ENCODE measurements at regions not wholly inside any gene's neighbourhood (a gene's known extent, or its start where the extent isn't known, plus 50 kb on each side); places are given as distances from the start of the nearest gene placed in this dataset.

DNA sequence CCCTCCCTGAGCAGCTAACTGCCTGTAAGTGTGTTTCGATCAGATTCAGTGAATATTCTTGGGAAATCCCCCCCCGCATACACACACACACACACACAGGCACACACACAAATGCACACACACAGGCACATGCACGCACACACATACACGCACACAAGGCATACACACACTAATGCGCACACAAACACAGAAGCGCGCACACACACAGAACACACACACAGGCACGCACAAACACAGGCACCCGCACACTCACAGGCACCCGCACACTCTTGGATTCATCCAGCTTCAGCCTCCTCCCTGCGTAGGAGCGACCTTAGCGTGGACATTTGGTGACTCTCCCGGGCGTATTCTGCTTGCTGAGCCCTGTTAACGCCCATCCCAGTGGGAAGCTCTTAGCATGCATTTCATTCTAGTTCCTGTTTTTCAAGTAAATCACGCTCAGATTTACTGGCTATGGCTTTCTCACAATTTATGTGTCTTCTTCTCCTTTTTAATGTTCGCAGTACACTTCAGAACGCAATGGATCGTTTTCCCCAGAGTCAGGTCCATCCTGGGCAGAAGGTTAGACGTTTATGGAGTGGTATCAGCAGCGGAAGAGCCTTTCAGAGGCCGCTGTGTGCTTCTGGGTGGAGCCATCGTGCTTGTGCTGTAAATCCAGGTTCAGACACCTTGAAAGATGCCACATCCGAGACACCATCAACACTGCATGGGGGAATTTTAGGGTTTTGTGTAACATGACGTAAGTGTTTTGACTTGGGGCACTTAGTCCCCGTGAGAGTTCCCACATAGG, 656.6 kb downstream of the GALR1 start:
- no peak for DNase-seq (ENCODE audit: low read depth in 2 of 2)

DNA sequence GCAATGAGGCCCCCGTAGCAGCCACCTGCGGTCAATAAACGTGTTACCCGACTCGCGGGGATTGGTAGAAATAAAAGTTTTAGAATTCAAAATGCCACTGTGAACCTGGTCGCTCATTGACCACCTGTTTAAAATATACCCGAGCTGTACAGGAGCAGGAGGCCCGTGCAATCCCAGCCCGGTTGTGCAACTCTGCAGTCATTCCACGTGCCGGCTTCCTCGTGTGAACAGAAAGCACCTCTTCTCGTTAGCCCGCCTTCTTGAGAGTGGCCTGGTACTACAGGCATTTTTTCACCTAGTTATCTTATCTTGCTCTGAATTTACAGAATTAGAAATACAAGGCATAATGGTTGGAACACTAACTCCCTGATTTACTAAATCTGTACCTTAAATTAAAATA, 660.7 kb downstream of the GALR1 start:
- DNase-seq (ENCODE audit: low read depth in 2 of 2) = no peak

DNA sequence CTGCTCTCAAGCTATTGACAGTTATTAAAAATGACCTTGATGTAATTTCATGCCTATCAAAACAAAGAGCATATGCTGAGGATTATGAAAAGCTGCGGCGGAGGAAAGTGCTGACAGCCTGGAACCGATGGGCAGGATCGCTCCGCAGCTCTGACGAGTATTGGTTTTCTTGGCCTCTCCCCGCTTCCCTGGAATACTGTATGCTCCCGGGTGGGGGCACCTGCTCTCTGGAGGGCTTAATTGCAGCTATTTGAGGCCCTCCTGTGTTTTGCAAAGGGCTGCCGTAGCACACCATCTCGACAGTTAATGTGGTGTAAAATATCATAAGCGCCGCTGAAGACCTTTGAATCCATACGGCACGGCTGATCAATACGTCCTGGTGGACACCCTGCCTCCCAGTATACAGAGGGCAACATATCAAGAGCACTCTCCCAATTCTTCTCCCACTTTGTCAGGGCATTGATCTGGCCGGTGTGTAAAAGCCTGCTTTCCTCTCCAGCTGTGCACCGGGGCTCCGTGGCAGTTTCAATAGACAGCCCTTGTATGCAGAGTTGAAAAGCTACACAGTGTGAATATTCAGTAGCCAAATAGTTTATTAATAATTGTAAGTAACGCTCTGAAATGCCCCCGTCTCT, 662.4 kb downstream of the GALR1 start:
- no peak for DNase-seq (ENCODE audit: low read depth in 2 of 2)

DNA sequence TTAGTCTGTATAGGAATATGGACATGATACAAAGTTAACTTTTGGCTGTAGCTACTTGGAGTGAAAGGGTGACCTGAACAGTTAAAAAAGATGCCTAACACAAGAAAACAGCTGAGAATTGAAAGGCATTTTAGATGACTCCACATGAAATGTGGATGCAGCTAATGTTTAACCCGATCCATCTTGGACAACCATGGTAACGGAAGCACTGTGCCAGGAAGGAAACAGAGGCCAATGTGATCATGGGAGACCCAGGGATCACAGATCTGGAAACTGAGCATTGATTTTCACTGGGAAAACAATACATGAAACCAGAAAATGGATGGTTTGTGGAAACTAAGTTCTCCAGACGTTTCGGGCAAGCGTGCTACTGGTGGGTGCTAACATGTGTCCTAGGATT, 669.1 kb downstream of the GALR1 start:
- DNase-seq (ENCODE audit: low read depth in 2 of 2) = no peak

DNA sequence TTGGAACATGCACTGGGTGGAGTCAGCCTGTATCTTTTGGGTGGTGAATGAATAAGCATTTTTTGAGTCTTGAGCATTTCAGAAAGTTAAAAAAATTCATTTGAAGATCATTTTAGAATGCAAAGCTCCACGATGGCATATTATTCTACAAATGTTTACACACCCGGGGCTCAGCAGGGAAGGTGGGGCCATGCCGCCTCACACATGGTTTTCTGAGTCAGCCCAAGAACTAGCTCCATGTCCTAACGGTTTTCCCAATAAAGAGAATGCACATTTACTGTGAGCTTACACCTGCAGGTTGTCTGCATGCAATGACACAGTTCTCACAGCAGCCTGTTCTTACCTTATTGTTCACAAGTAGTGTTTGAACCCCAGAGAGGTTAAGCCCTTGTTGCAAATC, 670.3 kb downstream of the GALR1 start:
- no peak for DNase-seq (ENCODE audit: low read depth in 2 of 2)

DNA sequence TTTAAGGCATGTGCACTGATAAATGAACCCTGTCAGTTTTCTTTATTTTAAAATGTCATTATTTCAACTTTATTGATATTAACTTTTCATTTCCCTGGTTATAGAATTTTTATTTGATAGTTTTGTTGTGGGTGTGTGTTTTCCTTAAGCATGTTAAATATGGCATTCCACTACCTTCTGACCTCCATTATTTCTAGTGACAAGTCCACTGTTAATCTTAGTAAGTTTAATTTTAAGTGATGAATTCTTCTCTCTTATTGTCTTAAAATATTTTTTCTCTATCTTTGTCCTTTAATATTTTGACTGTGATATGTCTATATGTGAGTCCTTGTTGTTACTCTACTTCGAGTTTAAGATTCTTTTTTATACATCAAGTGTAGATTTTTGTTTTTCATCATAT, 685.7 kb downstream of the GALR1 start:
- no peak for DNase-seq (ENCODE audit: low read depth in 2 of 2)

DNA sequence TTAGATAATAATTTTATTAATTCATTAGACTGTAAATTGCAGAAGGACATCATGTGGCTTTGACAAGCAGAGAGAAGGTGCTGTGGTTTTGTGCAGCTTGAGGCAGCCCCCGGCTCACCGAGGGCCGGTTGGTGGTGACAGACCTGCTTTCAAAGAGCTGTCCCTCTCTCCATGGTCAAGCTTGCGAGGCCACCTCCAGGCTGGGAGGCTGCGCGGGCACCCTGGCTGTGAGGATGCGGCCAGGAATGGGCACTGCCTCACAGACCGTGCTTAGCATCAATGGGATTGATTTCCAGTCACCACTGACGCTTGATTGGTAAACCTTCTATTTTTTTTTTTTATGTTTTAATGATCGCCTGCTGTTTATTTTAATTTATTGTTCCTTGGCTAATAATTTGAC, 690.9 kb downstream of the GALR1 start:
- no peak for DNase-seq (ENCODE audit: low read depth in 2 of 2)

DNA sequence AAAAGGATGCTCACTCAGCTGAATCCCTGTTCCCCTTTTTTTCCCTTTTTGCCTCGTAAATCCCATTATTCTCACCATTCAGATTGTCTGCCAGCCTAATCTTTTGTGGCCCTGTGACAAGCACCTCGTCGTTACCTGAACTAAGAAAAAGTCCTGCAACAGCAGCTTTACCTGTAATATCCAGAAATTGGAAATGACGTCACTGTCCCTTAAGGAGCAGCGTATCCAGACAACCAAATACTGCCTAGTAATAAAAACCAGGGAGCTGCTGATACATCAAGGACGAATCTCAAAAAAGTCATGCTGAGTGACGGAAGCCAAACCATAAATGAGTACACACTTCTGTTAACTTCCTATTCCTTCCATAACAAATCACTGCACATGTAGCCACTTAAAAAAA, 694.9 kb downstream of the GALR1 start:
- no peak for DNase-seq (ENCODE audit: low read depth in 2 of 2)

DNA sequence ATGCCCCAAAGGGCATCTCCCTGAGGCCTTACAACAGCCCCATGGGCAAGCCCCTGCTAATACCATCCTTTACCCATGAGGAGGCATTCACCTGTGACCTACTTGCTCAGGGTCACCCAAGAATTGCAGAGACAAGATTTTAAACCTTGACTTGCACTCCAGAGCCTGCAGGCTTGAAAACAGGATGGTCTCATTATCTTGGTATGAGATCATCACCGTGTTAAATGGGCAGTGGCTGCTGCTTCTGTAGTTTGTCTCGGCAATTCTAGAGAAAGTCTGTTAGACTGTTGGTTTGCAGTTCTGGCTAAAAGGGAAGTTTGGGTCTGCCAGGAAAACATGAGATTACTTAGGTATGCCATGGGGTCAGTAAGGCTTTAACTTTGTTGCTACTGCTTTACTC, 698.9 kb downstream of the GALR1 start:
- no peak for DNase-seq (ENCODE audit: low read depth in 2 of 2)

DNA sequence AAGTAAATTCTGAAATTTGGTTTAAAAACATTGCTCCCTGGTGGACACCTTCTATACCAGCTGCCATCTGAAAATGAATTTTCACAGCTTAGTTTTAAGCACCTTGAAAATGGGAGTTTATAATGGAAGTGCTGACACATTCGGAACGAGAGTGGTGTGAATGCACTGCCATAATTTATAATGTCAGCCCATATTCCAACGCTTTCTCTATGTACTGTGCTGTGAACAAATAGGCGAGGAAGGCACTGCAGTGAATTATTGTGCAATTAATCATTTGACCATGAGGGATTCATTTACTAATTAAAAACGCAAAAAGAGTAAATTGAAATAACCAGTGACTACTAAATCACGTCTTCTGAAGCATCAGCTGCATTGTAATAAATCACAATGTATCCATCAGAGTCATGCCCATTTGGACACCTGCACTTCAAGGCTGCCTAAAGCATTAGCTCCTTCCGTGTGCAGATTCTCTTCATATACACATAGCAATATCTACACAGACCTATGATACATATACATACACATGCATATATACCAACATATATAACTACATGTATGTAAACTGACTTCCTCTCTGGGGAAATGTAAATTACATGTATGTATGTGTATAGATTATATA, 699.8 kb downstream of the GALR1 start:
- no peak for DNase-seq (ENCODE audit: low read depth in 2 of 2)

DNA sequence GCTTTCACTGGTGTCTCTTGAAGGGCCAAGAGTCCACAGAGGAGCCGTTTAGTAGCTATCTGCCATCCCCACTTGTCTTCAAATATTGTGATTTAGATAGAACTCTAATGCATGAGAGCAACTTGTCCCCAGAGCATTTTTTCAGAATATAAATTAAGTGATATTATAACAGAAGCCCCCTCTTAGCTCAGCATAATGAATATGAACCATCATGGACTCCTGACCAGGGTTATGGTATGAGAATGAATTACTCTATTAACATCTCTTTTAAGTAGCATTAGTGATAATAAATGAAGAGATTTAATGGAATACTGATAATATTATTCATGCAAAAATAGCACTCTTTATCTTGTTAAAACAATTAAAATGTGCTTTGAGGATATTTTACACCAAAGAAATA, 709.6 kb downstream of the GALR1 start:
- DNase-seq (ENCODE audit: low read depth in 2 of 2) = no peak

DNA sequence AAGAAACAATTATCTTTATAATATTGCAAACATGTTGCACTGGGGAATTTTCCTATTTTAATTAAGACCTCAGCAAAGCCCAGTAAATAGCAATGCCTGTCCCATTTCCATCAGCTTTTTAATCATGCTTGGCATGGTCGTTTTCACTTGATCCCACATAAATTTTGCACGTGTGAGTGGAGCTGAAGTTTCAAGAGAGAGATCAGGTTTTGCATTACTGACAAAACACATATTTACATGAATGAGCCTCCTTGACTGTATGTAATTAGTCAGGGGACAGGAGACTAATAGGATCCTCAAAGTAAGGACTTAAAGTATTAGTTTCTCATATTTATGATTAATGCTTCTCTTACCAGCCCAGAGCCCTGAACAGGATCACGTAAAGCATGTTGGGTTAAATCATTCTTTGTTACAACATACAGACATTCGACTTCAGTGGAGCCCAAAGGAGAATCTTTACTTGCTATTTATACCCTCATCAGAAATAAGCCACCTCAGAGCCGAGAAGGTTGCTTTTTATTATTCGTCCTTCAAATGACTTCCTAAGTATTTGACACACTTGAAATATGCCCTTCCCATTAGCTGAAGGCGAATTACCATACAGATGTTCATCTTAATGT, 711.3 kb downstream of the GALR1 start:
- no peak for DNase-seq (ENCODE audit: low read depth in 2 of 2)

DNA sequence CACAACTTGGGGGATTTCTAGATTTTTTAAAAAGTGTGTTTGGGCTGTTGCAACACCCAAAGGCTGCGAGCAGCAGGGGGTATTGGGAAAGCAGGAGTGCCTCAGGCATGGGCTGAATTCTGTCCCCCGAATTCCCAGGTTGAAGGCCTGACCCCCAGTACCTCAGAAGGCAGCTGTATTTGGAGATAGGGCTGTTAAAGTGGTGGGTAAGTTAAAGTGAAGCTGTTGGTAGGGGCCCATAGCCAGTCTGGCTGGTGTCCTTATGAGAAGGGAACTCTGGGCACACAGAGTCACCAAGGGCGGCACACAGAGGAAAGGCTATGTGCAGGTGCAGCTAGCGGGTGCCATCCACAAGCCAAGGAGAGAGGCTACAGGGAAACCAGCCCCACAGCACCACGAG, 717.4 kb downstream of the GALR1 start:
- no peak for DNase-seq (ENCODE audit: low read depth in 2 of 2)

DNA sequence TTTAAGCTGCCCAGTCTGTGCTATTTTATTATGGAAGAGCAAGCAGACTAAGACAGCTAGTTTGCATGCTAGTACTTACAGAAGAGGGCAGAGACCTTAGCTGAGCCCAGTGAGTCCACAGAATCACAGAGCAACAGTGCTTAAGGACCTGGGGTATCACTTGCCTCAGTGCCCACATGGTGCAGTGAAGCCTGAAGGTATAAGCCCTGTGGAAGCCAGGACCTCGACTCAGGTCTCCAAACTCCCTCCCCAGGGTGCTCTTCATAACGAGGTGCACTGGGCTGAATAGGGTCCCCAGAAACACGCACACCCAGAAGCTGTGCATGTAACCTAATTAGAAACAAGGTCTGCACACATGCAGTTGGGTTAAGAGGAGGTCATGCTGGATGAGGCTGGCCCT, 718.1 kb downstream of the GALR1 start:
- no peak for DNase-seq (ENCODE audit: low read depth in 2 of 2)

DNA sequence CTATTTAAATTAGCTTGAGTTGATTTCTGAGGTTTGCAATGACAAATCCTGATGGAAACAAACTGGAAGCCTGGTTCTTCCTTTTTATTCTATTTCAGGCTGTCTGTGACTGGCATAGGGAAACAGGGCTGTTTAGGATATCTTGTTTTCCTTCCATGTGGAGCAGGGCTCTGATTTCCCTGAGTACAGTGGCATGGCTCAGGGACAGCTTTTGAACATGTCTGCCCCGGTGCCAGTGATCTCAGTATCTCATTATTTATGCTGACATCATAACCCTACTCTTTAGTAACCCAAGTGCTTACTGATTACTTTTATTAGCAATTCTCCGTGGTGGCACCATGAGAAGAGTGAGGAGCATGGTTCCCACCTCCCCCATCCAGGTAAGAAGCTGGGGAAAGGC, 720.3 kb downstream of the GALR1 start:
- DNase-seq (ENCODE audit: low read depth in 2 of 2) = no peak

DNA sequence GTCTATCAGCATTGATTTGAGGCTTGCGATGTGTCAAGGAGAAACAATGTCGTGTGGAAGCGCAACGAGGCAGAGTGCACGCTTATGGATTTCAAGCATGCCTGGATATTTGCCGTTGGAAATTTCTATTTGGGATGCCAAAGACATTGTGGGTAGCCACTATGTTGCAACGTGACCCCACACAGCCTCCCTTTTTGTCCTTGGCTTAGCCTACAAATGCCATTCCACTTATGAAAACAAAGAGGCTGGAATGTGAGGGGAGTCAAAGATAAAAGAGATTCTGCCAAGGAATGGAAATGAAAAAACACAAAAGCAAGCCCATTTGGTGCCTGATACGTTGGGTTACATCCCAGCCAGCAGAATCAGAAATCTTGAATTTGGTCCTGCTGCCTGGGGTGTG, 721.2 kb downstream of the GALR1 start:
- no peak for DNase-seq (ENCODE audit: low read depth in 2 of 2)

DNA sequence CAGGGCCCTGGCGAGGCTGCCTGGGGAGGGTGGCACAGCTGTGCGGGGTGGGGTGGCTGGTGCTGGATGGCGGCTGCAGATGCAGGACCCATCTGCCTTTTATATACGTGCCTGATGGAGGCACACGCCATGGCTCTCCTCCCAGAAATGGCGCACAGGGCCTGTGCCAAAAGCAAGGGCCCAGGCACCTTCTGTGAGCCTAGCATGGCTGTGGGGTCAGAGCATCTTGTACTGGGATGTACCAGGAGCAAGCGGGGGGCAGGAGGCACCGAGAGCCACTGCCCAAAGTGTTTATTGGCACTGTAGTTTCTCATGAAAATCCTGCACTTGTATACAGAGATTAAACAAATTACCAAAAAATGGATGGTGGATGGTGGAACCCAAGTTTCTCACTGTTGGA, 724.1 kb downstream of the GALR1 start:
- DNase-seq (ENCODE audit: low read depth in 2 of 2) = no peak

DNA sequence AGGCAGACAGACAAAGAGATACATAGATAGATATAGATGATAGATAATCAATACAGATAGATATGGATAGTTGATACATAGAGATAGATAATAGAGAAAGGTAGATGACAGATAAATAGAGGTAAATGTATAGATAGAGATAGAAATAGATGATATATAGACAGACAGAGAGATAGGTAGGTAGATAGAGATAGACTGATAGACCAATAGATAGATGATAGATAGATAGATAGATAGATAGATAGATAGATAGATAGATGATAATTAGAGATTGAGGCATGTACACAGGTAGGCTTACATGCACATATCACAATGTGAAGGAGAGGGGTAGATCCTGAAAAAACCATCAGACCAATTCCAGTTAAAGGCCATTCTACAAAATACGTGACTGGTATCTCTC, 724.7 kb downstream of the GALR1 start:
- no peak for DNase-seq (ENCODE audit: low read depth in 2 of 2)

DNA sequence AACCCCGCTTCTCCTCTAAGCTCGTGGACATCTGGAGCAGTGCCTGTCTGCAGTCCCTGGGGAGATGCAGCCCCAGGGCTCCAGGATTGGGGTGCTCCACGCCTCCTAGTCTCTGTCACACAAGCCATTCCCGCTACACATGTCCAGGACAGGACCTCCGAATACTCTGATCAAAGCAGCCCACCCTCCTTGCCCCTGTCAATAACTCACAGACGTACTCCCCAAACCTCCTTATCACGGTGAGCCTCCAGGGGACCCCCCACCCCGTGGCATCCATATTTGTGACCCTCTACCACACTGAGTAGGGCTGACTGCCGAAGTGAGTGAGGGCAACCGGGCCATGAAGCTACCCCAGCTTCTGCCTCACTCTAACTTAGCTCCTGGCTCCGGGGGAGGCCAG, 727.7 kb downstream of the GALR1 start:
- DNase-seq (ENCODE audit: low read depth in 2 of 2) = no peak

DNA sequence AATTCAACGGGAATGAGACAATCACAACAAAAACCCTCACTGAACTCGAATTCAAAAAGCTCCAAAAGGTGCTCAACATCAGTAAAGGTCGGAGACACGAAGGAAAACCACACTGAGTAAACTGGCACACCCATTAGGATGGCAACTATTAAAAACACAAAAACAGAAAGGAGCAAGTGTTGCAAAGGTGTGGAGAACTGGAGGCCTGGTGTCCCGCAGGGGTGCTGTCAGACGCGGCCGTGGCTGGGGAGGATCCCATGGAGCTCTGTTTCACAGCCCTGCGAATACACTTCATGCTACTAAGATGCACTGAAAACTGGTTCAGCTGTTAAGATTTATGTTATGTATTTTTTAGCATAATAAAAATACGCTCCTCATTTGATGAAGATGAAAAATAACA, 730.6 kb downstream of the GALR1 start:
- DNase-seq (ENCODE audit: low read depth in 2 of 2) = no peak

DNA sequence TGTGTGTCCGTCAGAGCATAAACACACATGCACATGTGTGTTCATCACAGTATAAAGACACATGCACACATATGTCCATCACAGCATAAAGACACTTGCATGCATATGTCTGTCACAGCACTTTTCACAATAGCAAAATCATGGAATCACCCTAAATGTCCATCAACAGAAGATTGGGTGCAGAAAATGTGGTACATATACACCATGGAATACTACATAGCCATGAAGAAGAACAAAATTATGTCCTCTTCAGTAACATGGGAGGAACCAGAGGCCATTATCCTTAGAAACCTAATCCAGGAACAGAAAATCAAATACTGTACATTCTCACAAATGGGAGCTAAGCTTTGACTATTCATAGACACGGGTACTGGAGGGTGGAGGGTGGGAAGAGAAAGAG, 732.2 kb downstream of the GALR1 start:
- no peak for DNase-seq (ENCODE audit: low read depth in 2 of 2)

DNA sequence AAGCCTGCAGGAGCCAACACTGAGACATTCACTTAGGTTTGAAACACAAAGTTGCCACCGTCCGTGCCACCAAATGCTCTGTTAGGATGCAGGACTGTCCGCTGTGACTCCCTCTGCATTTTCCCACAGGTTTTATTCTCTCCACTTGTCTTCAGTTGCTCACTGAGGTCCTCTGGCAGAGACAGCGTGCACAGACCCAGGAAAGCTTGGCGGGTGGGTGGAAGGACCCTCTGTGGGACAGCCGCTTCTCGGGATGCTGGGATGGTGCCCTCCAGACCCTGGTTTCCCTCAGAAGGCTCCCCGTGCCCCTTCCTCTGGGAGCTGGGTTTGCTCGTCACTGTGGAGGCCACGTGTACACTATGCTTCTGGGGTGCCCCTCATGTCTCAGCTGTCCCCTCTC, 733.6 kb downstream of the GALR1 start:
- DNase-seq (ENCODE audit: low read depth in 2 of 2) = no peak

DNA sequence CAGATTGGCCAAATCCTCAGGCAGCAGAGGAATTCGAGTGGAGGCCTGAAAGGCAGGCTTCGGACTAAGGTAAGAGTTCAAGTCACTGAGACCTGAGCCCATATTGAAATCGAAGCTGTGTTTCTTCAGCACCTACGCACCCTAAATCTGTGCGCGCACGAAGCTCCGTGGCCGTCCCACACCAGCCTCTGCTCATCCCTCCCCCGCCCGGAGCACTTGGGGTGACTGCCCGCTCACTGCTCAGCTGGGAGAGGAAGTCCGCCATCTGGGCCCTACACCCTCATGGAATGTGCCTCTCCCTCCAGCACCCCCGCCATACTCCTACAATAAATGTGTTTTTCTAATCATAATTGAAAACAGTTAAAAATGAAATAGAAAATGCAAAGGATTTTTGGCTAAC, 734.5 kb downstream of the GALR1 start:
- DNase-seq (ENCODE audit: low read depth in 2 of 2) = no peak

All from stimulated activated CD8-positive, alpha-beta memory T cell treated with anti-CD3 and anti-CD28 coated beads, Interleukin-7, amount 100 ng/mL, for 4 hours (primary cell).